HG02588 (cell line): ENCODE measurements at regions not wholly inside any gene's neighbourhood (a gene's known extent, or its start where the extent isn't known, plus 50 kb on each side); places are given as distances from the start of the nearest gene placed in this dataset.
"Not testable (repeated sequence)": the region's sequence is repeated elsewhere in the genome, so short reads cannot be mapped to it uniquely, and the experiment has no call there.

Source experiments
- ATAC-seq: cut with Tn5 transposase; IDR thresholded peaks from one replicate; pipeline ENCODE4 v1.9.1; 2021; ENCODE audit warnings: mild to moderate bottlenecking, moderate library complexity; ENCODE audit not compliant: unreplicated experiment

DNA sequence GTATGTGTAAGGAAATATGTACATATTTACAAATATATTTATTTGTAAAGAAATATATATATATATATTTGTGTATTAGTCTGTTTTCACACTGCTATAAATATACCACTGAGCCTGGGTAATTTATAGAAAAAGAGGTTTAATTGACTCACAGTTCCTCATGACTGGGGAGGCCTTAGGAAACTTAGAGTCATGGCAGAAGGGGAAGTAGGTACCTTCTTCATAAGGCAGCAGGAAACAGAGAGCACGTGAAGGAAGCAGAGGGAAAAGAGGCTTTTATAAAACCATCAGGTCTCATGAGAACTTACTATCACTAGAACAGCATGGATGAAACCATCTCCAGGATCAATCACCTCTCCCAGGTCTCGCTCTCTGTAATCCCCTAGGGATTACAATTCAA lies 644.5 kb upstream of the HS3ST5 start:
- ATAC-seq = no peak

DNA sequence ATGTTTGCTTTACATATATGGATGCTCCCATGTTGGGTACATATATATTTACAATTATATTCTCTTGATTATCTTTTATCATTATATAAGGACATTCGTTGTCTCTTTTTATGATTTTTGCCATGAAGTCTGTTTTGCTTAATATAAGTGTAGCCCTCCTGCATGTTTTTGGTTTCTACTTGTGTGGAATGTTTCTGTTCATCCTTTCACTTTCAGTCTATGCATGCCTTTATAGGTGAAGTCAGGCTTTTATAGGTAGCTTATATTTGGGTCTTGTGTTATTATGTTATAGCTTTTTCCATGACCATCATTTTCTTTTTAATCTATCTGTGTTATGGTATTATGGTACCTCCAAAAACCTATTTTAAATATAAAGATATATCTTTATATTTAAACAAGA lies 612.5 kb upstream of the HS3ST5 start:
- no peak for ATAC-seq

DNA sequence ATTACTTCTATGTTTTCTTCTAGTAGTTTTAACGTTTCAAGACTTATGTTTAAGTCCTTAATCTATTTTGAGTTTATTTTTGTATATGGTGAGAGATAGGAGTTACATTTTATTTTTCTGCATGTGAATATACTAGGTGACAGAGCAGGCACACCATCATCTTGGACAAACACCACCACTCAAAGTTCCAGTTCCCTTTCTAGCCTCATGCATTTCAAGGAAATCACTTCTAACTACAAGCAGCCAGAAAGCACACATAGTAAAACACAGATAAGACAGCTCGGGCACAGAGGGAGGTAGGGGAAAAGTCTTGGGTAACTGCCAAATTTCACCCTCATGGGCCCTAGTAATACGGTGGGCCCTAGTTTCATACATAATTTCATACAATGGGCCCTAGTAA lies 609.4 kb upstream of the HS3ST5 start:
- ATAC-seq = no peak

DNA sequence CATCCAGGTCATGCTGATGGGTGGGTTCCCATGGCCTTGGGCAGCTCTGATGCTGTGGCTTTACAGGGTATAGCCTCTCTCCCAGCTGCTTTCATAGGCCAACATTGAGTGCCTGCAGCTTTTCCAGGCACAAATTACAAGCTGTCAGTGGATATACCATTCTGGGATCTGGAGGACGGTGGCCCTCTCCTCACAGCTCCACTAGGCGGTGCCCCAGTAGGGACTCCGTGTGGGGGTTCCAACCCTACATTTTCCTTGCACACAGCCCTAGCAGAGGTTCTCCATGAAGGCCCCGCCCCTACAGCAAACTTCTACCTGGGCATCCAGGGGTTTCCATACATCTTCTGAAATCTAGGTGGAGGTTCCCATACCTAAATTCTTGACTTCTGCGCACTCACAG lies 602.6 kb upstream of the HS3ST5 start:
- ATAC-seq = no peak

DNA sequence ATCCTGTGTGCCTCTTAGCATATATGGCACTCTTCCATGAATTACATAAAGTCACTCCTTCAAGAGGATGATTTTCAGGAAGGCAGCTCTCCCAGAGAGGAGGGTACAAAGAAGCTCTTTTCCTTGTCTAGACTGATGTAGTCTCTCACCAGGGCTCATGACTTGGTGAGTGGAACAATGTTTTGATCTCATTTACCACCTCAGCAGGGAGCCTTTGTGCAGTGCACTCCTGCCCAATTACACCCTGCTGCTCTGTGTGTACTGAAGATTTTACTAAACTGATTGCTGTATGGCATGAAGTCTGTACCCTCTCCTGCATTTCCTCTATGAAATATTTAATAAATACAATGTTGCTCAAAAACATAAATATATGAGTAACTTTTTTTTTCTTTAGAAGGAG lies 598.3 kb upstream of the HS3ST5 start:
- no peak for ATAC-seq

DNA sequence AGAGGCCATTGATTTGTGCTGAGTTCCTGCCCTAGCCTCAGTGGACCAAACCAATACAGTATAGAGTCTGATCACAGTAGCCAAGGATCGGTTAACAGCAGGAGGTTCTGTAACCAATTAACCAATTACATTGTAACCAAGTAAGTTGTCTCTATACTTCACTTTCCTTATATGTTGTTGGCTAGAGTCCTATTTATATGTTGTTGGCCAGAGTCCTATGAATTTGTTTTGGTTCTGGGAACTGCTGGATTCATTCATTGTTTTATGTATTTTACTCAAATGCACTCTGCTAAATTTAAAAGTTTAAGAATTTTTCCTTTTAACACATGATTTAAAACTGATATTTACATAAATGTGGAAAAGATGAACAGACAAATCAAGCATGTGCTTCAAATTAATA lies 597.4 kb upstream of the HS3ST5 start:
- ATAC-seq = no peak

DNA sequence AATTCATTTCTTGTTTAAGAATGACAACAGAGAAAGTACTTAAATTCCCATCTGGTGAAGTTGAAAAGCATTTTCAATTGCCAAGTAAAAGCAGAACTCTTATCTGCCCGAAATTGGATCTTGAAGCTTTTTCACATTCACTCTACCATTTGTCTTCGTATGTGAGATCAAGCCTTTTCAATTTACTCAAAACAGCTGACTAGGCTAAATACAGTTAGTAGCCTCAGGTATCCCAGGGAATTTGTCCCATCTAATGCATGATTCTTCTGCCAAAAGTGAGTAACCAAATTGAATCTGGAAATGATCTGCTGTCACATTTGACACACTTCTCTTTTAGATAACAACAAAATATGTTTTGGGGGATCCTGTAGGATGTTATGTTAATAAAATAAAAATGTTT lies 596.8 kb upstream of the HS3ST5 start:
- ATAC-seq = no peak

DNA sequence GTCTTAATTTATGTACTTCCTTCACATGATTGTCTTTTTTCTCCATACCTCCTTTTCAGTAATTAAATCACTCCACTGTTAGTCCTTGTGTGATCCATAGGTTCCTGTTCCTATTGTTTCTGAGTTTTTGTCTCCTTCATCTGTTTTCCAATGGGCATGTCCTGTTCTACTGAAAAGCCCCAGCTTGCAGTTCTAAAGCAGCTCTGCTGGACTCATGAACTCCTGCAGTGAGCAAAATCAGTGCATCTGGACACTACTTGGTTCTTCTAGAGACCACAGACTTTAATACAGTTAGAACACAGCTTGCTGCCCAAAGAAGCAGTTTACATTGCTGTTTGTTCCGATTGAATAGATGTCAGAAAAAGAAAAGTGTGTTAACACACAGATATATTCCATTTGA lies 593.3 kb upstream of the HS3ST5 start:
- no peak for ATAC-seq

DNA sequence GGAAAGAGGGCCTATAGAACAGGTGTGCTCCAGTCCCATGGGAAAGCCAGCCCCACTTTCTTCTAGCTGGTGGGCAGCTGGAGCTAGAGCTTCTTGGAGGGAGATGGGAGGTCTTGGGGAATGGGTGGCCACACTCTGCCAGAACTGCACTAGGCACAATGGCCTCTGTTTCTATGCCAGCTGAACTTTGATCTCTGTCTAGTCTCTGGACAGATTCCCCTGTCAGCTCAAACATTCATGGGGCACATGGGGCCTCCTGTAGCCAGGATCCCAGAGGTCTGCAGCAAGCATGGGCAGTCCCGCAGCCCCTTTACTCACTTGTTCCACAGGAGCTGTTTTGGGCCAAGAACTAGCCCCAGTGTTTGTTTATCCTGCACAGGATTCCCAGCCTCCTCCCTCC lies 591.3 kb upstream of the HS3ST5 start:
- ATAC-seq = no peak

DNA sequence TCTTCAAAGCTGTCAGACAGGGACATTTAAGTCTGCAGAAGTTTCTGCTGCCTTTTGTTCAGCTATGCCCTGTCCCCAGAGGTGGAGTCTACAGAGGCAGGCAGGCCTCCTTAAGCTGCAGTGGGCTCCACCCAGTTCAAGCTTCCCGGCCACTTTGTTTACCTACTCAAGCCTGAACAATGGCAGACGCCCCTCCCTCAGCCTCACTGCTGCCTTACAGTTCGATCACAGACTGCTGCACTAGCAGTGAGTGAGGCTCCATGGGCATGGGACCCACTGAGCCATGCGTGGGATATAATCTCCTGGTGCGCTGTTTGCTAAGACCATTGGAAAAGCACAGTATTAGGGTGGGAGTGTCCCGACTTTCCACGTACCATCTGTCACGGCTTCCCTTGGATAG lies 585.9 kb upstream of the HS3ST5 start:
- not testable (repeated sequence) for ATAC-seq

DNA sequence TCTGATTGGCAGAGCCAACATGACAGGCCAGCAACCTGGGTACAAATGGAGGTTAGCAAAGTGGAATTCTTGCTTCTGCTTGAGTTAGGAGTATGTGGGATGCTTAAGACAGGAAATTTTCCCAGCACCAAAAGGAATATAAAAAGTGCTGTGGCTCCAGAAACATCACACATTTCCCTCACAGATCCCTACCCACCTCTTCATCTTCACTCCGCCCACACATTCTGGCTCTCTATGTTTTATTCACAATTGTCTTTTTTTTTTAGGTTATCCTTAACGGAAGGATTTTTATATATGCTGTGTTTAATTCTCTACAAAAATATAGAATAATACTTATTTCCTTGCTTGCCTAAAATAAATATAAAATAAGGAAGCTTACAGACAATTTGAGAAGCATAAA lies 563.3 kb upstream of the HS3ST5 start:
- ATAC-seq = no peak

DNA sequence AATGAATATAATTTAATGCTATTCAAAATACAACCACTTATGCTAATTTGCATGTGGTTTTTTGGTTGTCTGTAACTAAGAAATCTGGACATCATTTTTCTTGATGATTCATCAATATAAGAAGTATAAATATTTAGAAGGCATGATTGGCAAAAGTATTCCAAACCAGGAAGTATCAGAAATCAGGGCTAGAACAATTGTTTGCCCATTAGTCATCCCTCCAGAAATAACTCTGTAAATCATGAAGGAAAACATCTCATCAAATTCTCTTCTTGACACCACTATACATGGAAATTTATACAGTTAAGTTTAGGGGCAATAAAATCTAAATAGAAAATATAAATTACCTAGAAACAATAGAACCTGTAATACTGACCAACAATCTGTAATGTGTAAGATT lies 554.7 kb upstream of the HS3ST5 start:
- ATAC-seq = no peak

DNA sequence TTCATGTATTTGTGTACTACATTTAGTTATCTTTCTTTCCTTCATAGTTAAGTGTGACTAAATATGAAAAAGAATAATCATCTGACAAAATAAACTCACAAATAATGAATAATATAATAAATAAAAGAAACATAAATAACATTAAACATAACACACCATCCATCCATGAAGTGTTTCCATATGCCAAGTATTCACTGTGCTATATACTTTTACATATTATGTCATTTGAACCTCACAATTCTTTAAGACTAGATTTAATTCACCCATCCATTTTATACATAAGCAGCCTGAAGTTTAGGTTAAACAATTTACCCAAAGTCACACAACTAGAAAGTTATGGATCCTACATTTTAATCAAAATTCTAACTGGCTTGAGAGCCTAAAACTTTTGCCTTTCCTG lies 549.4 kb upstream of the HS3ST5 start:
- no peak for ATAC-seq

DNA sequence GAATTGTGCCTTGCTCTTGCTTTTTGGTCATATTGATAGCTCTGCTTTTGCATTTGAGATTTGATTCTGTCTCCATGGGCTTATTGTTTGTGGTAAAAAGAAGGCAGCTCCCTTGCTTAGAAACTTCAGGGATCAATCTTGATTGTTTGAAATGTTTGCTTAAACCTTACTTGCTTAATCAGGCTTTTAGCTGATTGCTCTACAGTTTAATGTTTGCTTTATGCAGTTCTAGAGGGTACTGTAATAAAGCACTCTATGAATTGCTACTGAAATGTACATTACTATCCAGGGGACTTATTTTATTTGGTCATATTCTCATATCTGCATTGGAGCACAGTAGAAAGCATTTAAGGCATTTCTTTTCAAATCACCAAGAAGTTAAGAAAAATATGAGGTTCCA lies 545.4 kb upstream of the HS3ST5 start:
- no peak for ATAC-seq

DNA sequence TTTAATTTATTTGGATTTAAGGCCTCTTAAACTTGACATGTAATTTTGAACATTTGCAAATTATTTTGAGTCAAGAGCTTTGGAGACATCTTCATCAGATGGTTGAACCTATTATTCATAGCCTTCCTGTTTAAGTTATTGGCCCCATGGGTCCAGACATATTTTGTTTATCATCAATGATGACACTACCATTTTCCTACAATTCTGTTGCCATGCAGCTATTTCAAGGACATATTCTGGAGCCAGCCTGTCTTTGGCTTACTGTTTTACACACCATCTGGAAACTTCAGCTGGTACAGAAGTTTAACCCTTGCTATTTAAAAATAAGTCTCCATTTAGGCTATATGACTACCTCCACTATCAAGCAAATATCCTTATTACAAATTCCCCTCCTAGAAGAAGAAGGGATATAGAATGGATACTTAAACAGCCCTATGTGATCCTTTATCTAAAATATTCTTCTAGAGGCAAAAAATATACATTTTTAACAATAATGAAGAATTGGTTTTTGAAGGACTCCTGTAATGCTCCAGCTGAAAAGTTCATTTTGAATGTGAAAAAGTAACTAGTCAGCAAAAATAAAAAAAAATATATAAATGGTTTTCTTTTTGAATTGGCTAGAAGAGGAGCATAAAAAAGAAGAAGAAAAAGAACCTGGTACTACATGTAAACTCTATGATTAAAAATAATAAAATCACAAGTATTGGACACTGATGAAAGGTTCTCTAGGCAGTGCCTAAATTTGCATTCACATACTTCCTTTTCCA lies 544.0 kb upstream of the HS3ST5 start:
- ATAC-seq = no peak

DNA sequence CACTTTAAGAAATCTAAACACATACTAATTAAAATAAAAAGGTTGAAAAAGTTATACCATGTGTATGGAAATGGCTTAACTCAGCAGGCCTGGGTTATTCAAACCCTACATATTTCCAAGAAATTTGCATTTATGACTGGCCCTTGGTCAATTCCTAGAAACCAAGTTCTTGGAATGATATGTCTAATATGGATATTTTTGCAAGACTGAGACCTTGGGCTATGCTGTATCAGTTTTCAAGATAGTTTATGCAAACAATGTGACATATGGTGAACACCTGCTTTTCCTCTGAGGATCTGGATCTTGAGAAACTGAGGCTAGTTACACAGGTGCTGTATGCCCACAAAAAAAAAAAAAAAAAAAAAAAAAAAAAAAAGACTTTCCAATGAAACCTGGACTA lies 536.9 kb upstream of the HS3ST5 start:
- no peak for ATAC-seq

DNA sequence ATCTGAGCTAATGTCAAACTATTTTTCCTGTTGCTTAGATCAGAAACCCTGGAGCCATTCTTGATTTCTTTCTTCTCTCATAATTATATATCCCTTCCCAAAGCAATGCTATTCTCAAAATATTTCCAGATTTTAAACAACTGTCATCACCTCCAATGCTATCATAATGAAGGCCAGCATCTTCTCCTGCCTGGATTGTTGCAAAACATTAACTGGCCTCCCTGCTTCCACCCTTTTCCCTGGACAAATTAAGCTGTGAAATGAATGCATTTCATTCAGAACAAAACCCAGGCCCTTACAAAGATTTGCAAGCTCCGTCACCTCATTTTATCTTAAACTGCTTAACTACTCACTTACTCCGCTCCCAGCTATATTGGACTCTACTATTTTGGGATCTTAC lies 535.3 kb upstream of the HS3ST5 start:
- no peak for ATAC-seq

DNA sequence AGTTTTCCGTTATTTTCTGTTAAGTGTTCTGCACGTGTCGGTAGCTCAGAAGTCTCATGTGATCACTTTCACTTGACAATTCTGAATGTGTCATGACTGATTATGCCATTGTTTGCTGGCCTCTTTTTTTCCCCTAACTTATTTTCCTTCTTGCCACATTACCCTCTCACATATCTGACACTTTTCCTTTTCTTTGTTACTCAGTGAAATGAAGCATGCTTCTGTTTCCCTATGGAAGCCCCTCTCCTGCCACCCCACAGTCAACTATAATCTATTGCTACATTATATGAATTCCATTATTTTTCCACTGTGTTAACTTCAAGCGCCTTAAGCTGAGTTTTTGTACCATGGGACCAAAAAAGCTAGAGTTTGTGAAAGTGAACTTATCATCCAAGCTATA lies 531.6 kb upstream of the HS3ST5 start:
- no peak for ATAC-seq

DNA sequence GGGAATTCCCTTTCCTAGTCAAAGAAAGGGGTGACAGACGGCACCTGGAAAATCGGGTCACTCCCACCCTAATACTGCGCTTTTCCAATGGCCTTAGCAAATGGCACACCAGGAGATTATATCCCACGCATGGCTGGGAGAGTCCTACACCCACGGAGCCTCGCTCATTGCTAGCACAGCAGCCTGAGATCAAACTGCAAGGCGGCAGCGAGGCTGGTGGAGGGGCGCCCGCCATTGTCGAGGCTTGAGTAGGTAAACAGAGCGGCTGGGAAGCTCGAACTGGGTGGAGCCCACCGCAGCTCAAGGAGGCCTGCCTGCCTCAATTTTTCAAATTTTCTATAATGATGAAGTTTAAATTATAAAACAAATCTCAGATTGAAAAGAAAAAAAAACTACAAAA lies 522.7 kb upstream of the HS3ST5 start:
- ATAC-seq = not testable (repeated sequence)

DNA sequence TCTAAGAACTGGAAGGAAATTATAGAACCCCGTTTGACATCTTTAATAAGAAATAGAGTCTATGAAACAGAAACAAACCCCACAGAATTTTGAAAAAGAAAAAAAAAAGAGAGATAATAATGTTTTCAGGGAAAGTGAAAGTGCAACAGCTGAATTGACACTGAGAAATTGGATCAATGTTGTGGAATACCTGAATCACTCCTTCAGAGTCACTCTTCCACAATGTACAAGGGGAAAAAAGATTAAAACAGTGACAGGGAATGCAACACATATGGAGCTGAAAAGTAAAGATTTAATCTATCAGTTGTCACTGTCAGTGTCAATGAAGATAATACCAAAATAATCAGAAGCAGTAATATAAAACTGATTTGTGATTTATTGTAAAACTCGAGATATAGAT lies 520.8 kb upstream of the HS3ST5 start:
- ATAC-seq = no peak

DNA sequence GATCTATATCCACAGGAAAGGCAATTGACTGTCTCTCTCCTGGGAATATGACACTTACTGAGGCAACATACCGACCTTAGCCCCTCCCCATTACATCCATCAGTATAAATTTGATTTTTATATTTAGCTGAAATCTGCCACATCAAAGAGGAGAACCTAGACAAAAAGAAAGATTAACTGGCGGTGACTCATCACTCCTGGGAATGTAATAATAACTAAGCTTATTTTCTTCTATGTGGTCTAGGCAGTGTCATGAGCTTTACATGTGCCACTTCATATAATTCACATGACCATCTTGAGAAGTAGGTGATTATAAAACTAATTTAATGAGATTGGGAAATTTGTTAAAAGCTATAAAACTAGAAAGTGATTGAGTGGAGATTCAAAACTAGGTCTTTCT lies 520.0 kb upstream of the HS3ST5 start:
- no peak for ATAC-seq

DNA sequence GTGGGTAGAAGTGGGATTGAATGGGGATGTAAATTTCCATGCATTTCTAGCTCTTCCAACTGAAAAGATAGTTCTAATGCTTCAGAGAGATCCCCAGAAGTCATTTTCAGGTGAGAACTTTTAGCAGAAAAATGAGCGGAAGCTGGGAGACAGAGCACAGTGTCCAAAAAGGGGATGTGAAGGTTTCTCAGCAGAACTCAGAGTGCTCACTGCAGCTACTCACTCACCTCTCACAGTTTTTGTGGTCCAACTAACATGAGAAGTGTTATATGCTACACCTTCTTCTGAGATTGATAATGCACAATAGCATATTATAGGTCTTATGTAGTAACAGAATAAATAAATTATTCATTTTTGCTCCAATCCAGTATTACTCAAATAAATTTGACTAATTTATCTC lies 519.2 kb upstream of the HS3ST5 start:
- ATAC-seq = no peak

DNA sequence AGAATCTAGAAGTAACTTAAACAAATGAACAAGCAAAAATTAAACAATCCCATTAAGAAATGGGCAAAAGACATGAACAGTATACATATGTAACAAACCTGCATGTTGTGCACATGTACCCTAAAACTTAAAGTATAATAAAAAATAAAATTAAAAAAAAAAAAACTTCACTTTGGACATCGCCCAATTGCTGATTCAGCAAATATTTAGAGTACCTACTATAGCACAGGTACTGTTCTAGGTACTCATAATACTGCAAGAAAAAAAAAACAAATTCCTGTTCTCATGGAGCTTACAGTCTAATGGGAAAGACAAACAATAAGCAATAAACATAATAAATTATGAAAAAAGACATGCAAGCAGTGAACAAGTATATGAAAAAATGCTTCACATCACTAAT lies 501.5 kb upstream of the HS3ST5 start:
- no peak for ATAC-seq
